SKM-1 treated with dmso at 0.1 percent for 144 hours (cell line): ENCODE measurements at regions not wholly inside any gene's neighbourhood (a gene's known extent, or its start where the extent isn't known, plus 50 kb on each side); places are given as distances from the start of the nearest gene placed in this dataset.

Experiments used
- DNase-seq: peaks from one replicate; lab custom pipeline; 2025; ENCODE audit not compliant: unreplicated experiment; lab: John Stamatoyannopoulos, UW

GRCh38 chr1:184272175-184272866 is 114.5 kb upstream of the C1orf21 start:
- DNase-seq = no peak

GRCh38 chr1:184276416-184276815 is 110.4 kb upstream of the C1orf21 start:
- no peak for DNase-seq

- DNase-seq = no peak
Measured at GRCh38 chr1:184279911-184280458, 106.8 kb upstream of the C1orf21 start.

GRCh38 chr1:184283999-184284398 is 102.8 kb upstream of the C1orf21 start:
- no peak for DNase-seq

- no peak for DNase-seq
Measured at GRCh38 chr1:184284900-184285299, 101.9 kb upstream of the C1orf21 start.

GRCh38 chr1:184285401-184286087 is 101.3 kb upstream of the C1orf21 start:
- DNase-seq = no peak

GRCh38 chr1:184287001-184287400 is 99.8 kb upstream of the C1orf21 start:
- DNase-seq = no peak

GRCh38 chr1:184289825-184290550 is 96.8 kb upstream of the C1orf21 start:
- no peak for DNase-seq

- DNase-seq = no peak
Measured at GRCh38 chr1:184291701-184292100, 95.1 kb upstream of the C1orf21 start.

- DNase-seq = no peak
Measured at GRCh38 chr1:184292101-184292500, 94.7 kb upstream of the C1orf21 start.

- no peak for DNase-seq
Measured at GRCh38 chr1:184294101-184294500, 92.7 kb upstream of the C1orf21 start.

- DNase-seq = no peak
Measured at GRCh38 chr1:184296466-184297243, 90.2 kb upstream of the C1orf21 start.

GRCh38 chr1:184297244-184297750 is 89.5 kb upstream of the C1orf21 start:
- DNase-seq = no peak

- no peak for DNase-seq
Measured at GRCh38 chr1:184298440-184299405, 88.1 kb upstream of the C1orf21 start.

GRCh38 chr1:184299406-184299790 is 87.4 kb upstream of the C1orf21 start:
- no peak for DNase-seq

GRCh38 chr1:184299796-184300195 is 87.0 kb upstream of the C1orf21 start:
- DNase-seq = no peak

GRCh38 chr1:184300446-184300845 is 86.4 kb upstream of the C1orf21 start:
- no peak for DNase-seq

- DNase-seq = no peak
Measured at GRCh38 chr1:184301227-184301626, 85.6 kb upstream of the C1orf21 start.

- no peak for DNase-seq
Measured at GRCh38 chr1:184302346-184302745, 84.5 kb upstream of the C1orf21 start.
